ENCODE measurements at regions not wholly inside any gene's neighbourhood (a gene's known extent, or its start where the extent isn't known, plus 50 kb on each side); places are given as distances from the start of the nearest gene placed in this dataset.

- no peak overlapping the region for H3K27ac Mint-ChIP-seq
- no peaks in the 10 kb centered on the region for H3K36me3 ChIP-seq (ENCODE audit: control insufficient read depth, insufficient read depth, low read length)
- H3K9me3 ChIP-seq (ENCODE audit: control insufficient read depth, low read length): no peaks in the 10 kb centered on the region
- no peak overlapping the region for H3K9ac ChIP-seq (ENCODE audit: extremely low read depth, low read length, poor library complexity, severe bottlenecking)
- no peaks in the 10 kb centered on the region for H3K27me3 ChIP-seq (ENCODE audit: control insufficient read depth, insufficient read depth, low read length, poor library complexity, severe bottlenecking)
- H3K4me3 ChIP-seq (ENCODE audit: low read length): no peak overlapping the region
- H3K36me3 Mint-ChIP-seq (ENCODE audit: low read depth): no peaks in the 10 kb centered on the region
- H3K4me3 Mint-ChIP-seq: no peak overlapping the region
- no peak for DNase-seq
- WGBS, 2 experiments (ENCODE audit: insufficient coverage in 1 of 2, insufficient read length in 1 of 2): 100% methylated on average over 1 of the region's 1 CpG
- H3K4me1 Mint-ChIP-seq: peaks cover 18% of the 10 kb centered on the region
- no peaks in the 10 kb centered on the region for H3K27me3 Mint-ChIP-seq (ENCODE audit: insufficient read depth)
- no peaks in the 10 kb centered on the region for H3K4me1 ChIP-seq (ENCODE audit: control insufficient read depth, insufficient read depth, low read length)
- no peak for TF ChIP-seq CTCF (conservative IDR thresholded peaks at IDR 0.05)
- no peaks in the 10 kb centered on the region for H3K9me3 Mint-ChIP-seq
- H3K27ac ChIP-seq (ENCODE audit: low read depth, low read length): no peak overlapping the region
Observed at GRCh38 chr6:71481011-71481410, 192.4 kb downstream of the OGFRL1 start.

DNA sequence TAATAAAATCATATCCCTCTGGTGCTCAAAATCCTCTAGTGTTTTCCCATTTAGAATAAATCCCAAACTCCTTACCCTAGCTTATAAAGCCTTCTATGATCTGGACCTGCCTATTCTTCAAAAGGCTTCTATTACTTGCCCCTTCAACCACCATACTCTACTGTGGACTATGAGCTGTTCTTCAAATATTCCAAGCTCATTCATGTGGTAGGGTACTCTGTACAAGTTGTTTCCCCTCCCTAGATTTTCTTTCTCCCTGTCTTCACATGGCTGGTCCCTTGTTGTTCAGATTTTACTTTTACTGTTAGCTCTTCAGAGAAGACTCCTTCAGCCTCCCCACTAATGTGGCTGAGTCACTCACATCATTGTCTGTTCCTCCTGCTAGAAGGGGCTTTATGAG, 193.2 kb downstream of the OGFRL1 start:
- no peak overlapping the region for H3K4me3 ChIP-seq (ENCODE audit: low read length)
- no peaks in the 10 kb centered on the region for H3K4me1 ChIP-seq (ENCODE audit: control insufficient read depth, insufficient read depth, low read length)
- Mint-ChIP-seq H3K4me3 (no peak overlapping the region), H3K36me3 (ENCODE audit: low read depth) (no peaks in the 10 kb centered on the region), H3K4me1 (peaks cover 18% of the 10 kb centered on the region), H3K27me3 (ENCODE audit: insufficient read depth) (no peaks in the 10 kb centered on the region), H3K9me3 (no peaks in the 10 kb centered on the region), H3K27ac (no peak overlapping the region)
- H3K27me3 ChIP-seq (ENCODE audit: control insufficient read depth, insufficient read depth, low read length, poor library complexity, severe bottlenecking): no peaks in the 10 kb centered on the region
- no peaks in the 10 kb centered on the region for H3K9me3 ChIP-seq (ENCODE audit: control insufficient read depth, low read length)
- no peak overlapping the region for H3K27ac ChIP-seq (ENCODE audit: low read depth, low read length)
- DNase-seq: no peak
- no peak overlapping the region for H3K9ac ChIP-seq (ENCODE audit: extremely low read depth, low read length, poor library complexity, severe bottlenecking)
- H3K36me3 ChIP-seq (ENCODE audit: control insufficient read depth, insufficient read depth, low read length): no peaks in the 10 kb centered on the region
- no peak for TF ChIP-seq CTCF (conservative IDR thresholded peaks at IDR 0.05)

GRCh38 chr6:71482742-71483141, 194.1 kb downstream of the OGFRL1 start:
- no peaks in the 10 kb centered on the region for H3K9me3 ChIP-seq (ENCODE audit: control insufficient read depth, low read length)
- no peak for DNase-seq
- H3K27ac ChIP-seq (ENCODE audit: low read depth, low read length): no peak overlapping the region
- H3K36me3 ChIP-seq (ENCODE audit: control insufficient read depth, insufficient read depth, low read length): no peaks in the 10 kb centered on the region
- no peaks in the 10 kb centered on the region for H3K4me1 ChIP-seq (ENCODE audit: control insufficient read depth, insufficient read depth, low read length)
- no peak overlapping the region for H3K4me3 ChIP-seq (ENCODE audit: low read length)
- TF ChIP-seq CTCF (conservative IDR thresholded peaks at IDR 0.05): no peak
- H3K27me3 ChIP-seq (ENCODE audit: control insufficient read depth, insufficient read depth, low read length, poor library complexity, severe bottlenecking): no peaks in the 10 kb centered on the region
- Mint-ChIP-seq H3K36me3 (ENCODE audit: low read depth) (no peaks in the 10 kb centered on the region), H3K4me3 (no peak overlapping the region), H3K4me1 (peaks cover 18% of the 10 kb centered on the region), H3K27me3 (ENCODE audit: insufficient read depth) (no peaks in the 10 kb centered on the region), H3K9me3 (no peaks in the 10 kb centered on the region), H3K27ac (no peak overlapping the region)
- 90 to 92% methylated on average over 2 of the region's 2 CpGs for WGBS, 2 experiments (ENCODE audit: insufficient coverage in 1 of 2, insufficient read length in 1 of 2)
- no peak overlapping the region for H3K9ac ChIP-seq (ENCODE audit: extremely low read depth, low read length, poor library complexity, severe bottlenecking)
